ENCODE measurements at regions not wholly inside any gene's neighbourhood (a gene's known extent, or its start where the extent isn't known, plus 50 kb on each side); places are given as distances from the start of the nearest gene placed in this dataset.

DNA sequence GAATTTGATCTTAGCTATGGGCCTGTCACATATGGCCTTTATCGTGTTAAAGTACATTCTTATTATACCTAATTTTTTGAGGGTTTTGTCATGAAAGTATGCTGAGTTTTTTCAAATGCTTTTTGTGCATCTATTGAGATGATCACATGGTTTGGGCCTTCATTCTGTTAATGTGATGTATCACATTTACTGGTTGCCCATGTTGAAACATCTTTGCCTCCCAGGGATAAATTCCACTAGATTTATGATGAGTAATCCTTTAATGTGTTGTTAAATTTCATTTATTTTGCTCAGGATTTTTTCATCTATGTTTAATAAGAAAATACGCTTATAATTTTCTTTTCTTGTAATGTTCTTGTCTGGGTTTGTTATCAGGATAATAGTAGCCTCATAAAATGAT lies 442.0 kb downstream of the MDFIC start:
- POLR2A ChIA-PET = no interaction called here

DNA sequence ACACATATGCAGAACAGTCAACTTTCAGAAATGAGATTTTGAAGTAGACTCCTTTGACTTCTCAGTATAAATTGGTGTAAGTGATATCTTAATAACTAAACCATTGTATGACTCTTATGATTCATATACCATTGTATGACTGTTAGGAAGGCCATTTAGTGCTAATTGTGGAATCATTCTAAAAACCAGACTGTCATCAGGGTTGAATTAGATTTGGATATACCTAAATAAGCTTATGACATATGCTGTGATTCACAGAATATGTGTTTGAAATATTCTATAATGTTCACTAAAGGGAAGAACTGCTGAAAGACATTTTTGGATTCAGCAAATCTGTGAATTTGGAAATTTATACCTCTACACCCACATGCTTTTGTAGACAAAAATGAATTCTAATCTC lies 438.1 kb downstream of the MDFIC start:
- Mint-ChIP-seq H3K27ac (no peak overlapping the region), H3K36me3 (no peaks in the 10 kb centered on the region), H3K9me3 (peaks cover 3% of the 10 kb centered on the region), H3K27me3 (no peaks in the 10 kb centered on the region), H3K4me1 (ENCODE audit: low read depth) (peaks cover 6% of the 10 kb centered on the region), H3K4me3 (no peak overlapping the region)
- ChIA-PET CTCF (no interaction called here), POLR2A (no interaction called here)
- DNase-seq = no peak
- intact Hi-C loops (cut with micrococcal nuclease) = no loop called here

More for the DNA sequence above, 442.0 kb downstream of the MDFIC start:
- Mint-ChIP-seq H3K4me3 (no peak overlapping the region), H3K36me3 (no peaks in the 10 kb centered on the region), H3K9me3 (peaks cover 6% of the 10 kb centered on the region), H3K4me1 (ENCODE audit: low read depth) (peaks cover 6% of the 10 kb centered on the region), H3K27me3 (no peaks in the 10 kb centered on the region), H3K27ac (no peak overlapping the region)
- intact Hi-C loops (cut with micrococcal nuclease) = no loop called here
- DNase-seq = no peak
- CTCF ChIA-PET = no interaction called here

DNA sequence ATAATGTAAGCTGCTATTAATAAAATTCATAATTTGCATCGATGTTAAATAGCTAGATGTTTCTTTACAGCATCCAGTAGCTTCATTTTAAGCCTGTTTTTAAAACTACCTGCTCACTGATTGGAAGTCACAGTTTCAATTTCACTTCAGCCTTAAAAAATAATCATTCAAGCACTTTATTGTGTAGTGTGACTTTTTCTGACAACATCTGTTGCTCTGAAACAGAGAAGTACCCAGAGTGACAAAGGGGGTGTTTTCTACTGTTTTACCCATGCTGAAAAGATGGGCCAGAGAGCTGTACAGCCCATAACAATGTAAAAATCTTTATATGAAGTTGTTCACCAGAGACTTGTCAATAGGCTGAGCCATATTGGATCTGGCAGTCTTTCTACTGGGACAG lies 437.2 kb downstream of the MDFIC start:
- intact Hi-C loops (cut with micrococcal nuclease) = no loop called here
- no peak overlapping the region for H3K27ac Mint-ChIP-seq
- peaks cover 3% of the 10 kb centered on the region for H3K9me3 Mint-ChIP-seq

DNA sequence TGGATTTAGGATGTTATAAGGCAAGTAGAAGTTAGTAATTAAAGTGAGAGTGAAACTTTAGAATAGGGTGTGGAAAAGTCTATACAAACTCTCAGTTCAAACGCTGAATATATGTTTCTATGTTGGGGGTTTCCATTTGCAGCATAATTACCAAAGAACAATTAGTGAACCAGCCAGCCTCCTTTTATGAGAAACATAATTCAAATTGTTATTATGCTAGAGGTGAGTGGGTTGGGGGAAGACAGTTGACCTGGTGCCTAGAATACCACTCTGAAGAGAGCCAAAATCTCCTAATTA lies 435.8 kb downstream of the MDFIC start:
- no peaks in the 10 kb centered on the region for H3K36me3 Mint-ChIP-seq
- H3K4me1 Mint-ChIP-seq (ENCODE audit: low read depth) = peaks cover 6% of the 10 kb centered on the region
- intact Hi-C loops (cut with micrococcal nuclease) = no loop called here
- CTCF ChIA-PET = no interaction called here
- no peak overlapping the region for H3K4me3 Mint-ChIP-seq
- DNase-seq = no peak
- POLR2A ChIA-PET = no interaction called here
- no peak overlapping the region for H3K27ac Mint-ChIP-seq
- no peaks in the 10 kb centered on the region for H3K27me3 Mint-ChIP-seq
- peaks cover 3% of the 10 kb centered on the region for H3K9me3 Mint-ChIP-seq

More for the DNA sequence above, 437.2 kb downstream of the MDFIC start:
- DNase-seq = no peak
- ChIA-PET POLR2A (no interaction called here), CTCF (no interaction called here)
- Mint-ChIP-seq H3K27me3 (no peaks in the 10 kb centered on the region), H3K4me1 (ENCODE audit: low read depth) (peaks cover 6% of the 10 kb centered on the region), H3K36me3 (no peaks in the 10 kb centered on the region), H3K4me3 (no peak overlapping the region)

DNA sequence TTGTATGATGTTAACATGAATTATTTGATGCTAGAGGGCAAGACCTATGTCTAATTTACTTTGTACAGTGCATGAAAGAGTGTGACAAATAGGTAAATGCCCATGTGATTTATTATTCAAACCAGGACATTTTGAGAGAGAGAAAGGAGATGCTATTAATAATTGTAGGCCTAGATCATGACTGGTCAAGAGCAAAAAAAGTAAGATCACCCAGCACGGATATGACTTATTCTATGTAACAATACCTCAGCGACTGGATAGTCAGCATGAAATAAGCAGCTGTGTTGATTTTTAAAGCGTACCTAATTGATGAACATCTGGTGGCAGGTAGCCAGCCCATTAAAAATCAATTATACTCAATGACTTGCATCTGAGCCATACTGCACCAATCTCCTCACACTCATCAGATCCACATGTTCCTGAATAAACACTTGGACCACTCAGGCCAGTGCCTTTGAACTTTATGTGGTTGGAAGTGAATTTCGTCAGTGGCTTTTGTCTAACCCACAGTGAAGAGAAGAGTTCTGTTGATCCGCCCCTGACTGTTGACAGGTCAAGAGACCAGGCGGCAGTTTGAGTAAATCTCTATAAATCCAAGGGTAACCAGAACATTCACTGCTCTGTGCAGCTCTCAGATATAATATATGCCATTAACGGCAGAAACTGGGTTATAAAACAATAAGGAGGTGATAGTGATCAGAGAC lies 435.3 kb downstream of the MDFIC start:
- Mint-ChIP-seq H3K27me3 (no peaks in the 10 kb centered on the region), H3K27ac (no peak overlapping the region), H3K4me3 (no peak overlapping the region), H3K4me1 (ENCODE audit: low read depth) (peaks cover 6% of the 10 kb centered on the region), H3K36me3 (no peaks in the 10 kb centered on the region), H3K9me3 (peaks cover 3% of the 10 kb centered on the region)
- DNase-seq = no peak
- ChIA-PET POLR2A (no interaction called here), CTCF (no interaction called here)
- intact Hi-C loops (cut with micrococcal nuclease) = no loop called here

DNA sequence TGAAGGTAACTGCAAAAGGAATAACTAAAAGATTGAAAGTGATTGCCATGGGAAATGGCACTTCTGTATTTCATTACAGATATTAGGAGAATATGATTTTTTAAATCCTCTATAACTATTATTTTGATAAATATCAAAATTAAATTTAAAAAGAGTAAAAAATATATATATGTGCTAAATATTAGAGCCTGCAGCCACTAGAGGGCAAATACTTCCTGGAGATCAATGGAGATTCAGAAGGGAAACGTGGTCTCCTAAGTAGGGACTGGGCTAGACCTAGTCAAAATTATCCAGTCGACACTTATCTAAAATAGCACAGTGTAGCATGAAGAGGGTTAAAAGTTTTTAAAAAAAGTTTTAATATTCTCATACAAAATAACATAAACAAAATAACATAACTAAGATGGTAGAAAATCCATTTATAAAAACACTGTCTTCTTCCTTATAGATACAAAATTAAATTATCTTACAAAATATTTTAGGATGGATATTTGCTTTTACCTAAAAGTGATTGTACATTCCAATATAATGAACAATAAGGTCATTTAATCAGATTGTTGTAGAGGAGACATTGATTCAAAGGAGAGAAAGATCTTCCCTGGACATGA lies 434.3 kb downstream of the MDFIC start:
- CTCF ChIA-PET = no interaction called here
- H3K4me3 Mint-ChIP-seq = no peak overlapping the region
- DNase-seq = no peak
- no peaks in the 10 kb centered on the region for H3K27me3 Mint-ChIP-seq
- H3K4me1 Mint-ChIP-seq (ENCODE audit: low read depth) = peaks cover 6% of the 10 kb centered on the region
- intact Hi-C loops (cut with micrococcal nuclease) = no loop called here
- POLR2A ChIA-PET = no interaction called here
- H3K27ac Mint-ChIP-seq = no peak overlapping the region
- no peaks in the 10 kb centered on the region for H3K36me3 Mint-ChIP-seq
- H3K9me3 Mint-ChIP-seq = no peaks in the 10 kb centered on the region

DNA sequence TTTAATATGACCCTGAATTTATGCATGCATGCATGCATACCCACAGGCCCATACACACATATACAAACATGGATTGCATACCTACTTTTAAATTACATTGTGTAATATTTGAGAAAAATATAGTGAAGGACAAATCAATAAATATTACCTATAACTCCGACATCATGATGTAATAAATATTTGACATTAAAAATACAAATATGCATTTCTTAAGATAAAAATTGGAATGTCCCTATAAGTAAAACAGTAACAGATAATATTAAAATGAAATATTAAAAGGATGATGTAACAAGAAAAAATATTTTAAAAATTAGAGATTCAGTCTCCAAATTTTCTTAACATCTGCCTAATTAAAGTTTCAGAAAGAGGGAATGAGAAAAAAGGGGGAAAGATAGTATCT lies 433.0 kb downstream of the MDFIC start:
- no peak overlapping the region for H3K4me3 Mint-ChIP-seq
- intact Hi-C loops (cut with micrococcal nuclease) = no loop called here
- peaks cover 6% of the 10 kb centered on the region for H3K4me1 Mint-ChIP-seq (ENCODE audit: low read depth)
- H3K27me3 Mint-ChIP-seq = no peaks in the 10 kb centered on the region
- no peak for DNase-seq
- CTCF ChIA-PET = no interaction called here
- no peaks in the 10 kb centered on the region for H3K36me3 Mint-ChIP-seq
- POLR2A ChIA-PET = no interaction called here
- no peaks in the 10 kb centered on the region for H3K9me3 Mint-ChIP-seq
- no peak overlapping the region for H3K27ac Mint-ChIP-seq

DNA sequence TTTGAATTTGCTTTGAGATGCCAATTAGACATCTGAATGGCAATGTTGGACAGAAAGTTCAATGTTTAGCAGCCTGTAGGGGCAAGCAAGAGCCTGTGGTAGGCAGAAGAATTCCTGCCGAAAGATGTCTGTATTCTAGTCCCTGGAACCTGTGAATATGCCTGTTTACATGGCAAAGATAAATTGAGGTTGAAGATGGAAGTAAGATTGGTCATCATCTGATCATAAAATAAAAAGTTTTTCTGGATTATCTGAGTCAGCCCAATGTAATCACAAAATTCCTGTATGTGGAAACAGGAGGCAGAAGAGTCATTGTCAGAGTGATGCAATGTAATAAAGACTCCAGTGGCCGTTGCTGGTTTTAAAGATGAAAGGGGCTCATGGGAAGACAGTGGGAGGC lies 430.5 kb downstream of the MDFIC start:
- H3K27ac Mint-ChIP-seq = no peak overlapping the region
- no peaks in the 10 kb centered on the region for H3K9me3 Mint-ChIP-seq
- H3K4me1 Mint-ChIP-seq (ENCODE audit: low read depth) = no peaks in the 10 kb centered on the region
- ChIA-PET CTCF (interaction anchor here (0.6 to 0.8 kb wide), 2 partner anchors 53 to 484 kb away, joined by 3 to 4 read pairs; no protein-coding TSS in a partner anchor), POLR2A (no interaction called here)
- intact Hi-C loops (cut with micrococcal nuclease) = no loop called here
- no peaks in the 10 kb centered on the region for H3K36me3 Mint-ChIP-seq
- H3K27me3 Mint-ChIP-seq = peaks cover 5% of the 10 kb centered on the region
- DNase-seq = no peak
- no peak overlapping the region for H3K4me3 Mint-ChIP-seq

DNA sequence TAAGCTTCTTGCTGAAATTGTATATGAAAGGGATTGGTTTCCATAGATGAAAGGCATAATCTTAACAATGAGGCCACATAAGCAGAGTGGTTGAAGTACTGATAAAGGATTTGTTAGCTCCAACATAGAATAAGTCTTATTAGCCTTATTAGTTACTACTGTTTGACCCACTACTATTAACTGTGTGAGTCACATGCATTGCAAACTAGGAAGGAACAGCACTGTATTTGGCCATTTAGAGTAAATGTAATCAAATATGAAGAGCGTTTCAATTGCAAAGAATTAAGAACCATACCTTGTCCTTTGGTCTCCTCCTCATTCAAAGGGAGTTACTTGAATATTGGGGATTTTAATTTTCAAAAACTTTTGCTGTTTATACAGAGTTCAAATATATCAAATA lies 428.9 kb downstream of the MDFIC start:
- ChIA-PET POLR2A (no interaction called here), CTCF (no interaction called here)
- Mint-ChIP-seq H3K27ac (no peak overlapping the region), H3K9me3 (no peaks in the 10 kb centered on the region), H3K4me1 (ENCODE audit: low read depth) (no peaks in the 10 kb centered on the region), H3K27me3 (peaks cover 5% of the 10 kb centered on the region), H3K36me3 (no peaks in the 10 kb centered on the region), H3K4me3 (no peak overlapping the region)
- DNase-seq = no peak
- intact Hi-C loops (cut with micrococcal nuclease) = no loop called here

DNA sequence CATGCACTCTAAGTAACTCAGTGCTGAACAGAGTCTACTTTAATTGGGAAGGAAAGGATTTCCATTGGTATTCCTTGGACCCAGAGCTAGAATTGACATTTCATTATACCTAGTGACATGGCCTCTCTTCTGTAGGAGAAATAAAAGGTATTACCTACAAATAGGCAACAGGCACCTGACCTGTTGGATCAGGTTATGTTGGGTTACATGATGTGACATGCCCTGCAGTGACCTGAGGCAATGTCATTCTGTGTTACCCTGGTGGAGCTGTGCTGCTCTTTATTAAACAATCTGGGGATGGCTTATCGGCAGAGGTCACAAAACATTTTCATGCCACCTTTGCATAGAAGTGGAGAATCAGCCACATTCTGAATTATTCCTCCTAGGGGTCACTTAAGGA lies 427.7 kb downstream of the MDFIC start:
- intact Hi-C loops (cut with micrococcal nuclease) = no loop called here
- no peaks in the 10 kb centered on the region for H3K36me3 Mint-ChIP-seq
- H3K4me3 Mint-ChIP-seq = no peak overlapping the region
- ChIA-PET CTCF (interaction anchor here (0.6 kb wide), 1 partner anchor 285 kb away, joined by 5 read pairs; no protein-coding TSS in a partner anchor), POLR2A (no interaction called here)
- H3K4me1 Mint-ChIP-seq (ENCODE audit: low read depth) = no peaks in the 10 kb centered on the region
- H3K9me3 Mint-ChIP-seq = no peaks in the 10 kb centered on the region
- H3K27ac Mint-ChIP-seq = no peak overlapping the region
- no peak for DNase-seq
- H3K27me3 Mint-ChIP-seq = peaks cover 5% of the 10 kb centered on the region

DNA sequence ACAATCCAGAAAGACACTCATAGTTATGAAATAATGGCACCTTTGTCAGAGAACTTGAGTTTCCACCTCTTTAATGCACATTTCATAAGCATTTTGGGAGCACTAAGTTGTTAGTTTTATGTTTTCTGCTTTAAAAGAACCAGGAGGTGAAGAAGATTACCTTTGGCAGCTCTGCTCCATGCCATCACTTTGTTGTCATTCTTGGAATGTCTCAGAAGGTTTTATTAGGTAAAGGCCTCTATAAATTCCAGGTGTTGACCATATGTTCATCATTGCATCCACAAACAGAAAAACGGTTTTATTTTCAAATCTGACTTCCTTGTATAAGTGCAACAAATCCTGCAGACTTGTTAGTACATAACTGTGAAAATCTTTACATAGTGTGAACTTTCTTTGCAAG lies 424.8 kb downstream of the MDFIC start:
- Mint-ChIP-seq H3K27me3 (peaks cover 5% of the 10 kb centered on the region), H3K27ac (no peak overlapping the region), H3K36me3 (no peaks in the 10 kb centered on the region), H3K9me3 (no peaks in the 10 kb centered on the region), H3K4me3 (no peak overlapping the region), H3K4me1 (ENCODE audit: low read depth) (no peaks in the 10 kb centered on the region)
- ChIA-PET CTCF (no interaction called here), POLR2A (no interaction called here)
- no peak for DNase-seq
- intact Hi-C loops (cut with micrococcal nuclease) = no loop called here

DNA sequence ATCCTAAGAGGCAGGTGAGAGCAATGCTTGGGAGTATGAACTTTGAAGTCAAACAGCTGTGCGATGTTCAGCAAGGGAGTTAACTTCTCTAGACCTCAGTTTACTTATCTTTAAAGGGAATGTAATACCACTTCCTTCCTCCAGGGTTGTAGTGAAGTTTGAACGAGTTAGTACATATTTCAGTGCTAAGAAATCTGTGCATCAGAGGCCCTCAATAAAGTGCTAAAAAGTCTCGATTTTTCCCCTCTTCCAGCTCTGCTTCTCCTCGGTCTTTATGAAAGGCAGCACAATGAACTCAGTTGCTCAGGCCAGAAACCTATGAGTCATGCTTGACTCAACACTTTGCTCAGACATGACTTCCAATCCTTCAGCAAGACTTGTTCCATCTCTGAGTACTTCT lies 418.9 kb downstream of the MDFIC start:
- no peaks in the 10 kb centered on the region for H3K36me3 Mint-ChIP-seq
- no peak for DNase-seq
- ChIA-PET POLR2A (no interaction called here), CTCF (no interaction called here)
- H3K4me1 Mint-ChIP-seq (ENCODE audit: low read depth) = peaks cover 9% of the 10 kb centered on the region
- intact Hi-C loops (cut with micrococcal nuclease) = no loop called here
- no peak overlapping the region for H3K4me3 Mint-ChIP-seq
- H3K27ac Mint-ChIP-seq = no peak overlapping the region
- no peaks in the 10 kb centered on the region for H3K9me3 Mint-ChIP-seq
- no peaks in the 10 kb centered on the region for H3K27me3 Mint-ChIP-seq

DNA sequence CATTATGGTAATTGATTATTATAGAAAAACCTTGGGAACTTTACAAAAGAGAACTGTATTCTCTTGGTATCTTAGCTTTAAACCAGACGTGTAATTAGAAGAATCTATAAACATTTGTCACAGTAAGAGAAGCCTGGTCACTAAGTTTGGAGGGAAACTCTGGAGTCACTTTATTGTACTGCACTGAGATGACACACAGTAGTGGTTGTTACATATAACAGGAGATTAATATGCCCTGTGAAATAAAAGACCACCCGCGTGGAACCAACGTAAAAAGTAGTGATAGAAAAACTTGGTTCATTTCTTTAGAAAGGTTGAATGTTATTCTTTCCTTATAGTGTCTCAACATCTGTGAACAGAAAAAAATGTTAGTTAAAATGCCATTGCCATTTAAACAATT lies 416.1 kb downstream of the MDFIC start:
- no peak overlapping the region for H3K27ac Mint-ChIP-seq
- DNase-seq = no peak
- H3K9me3 Mint-ChIP-seq = no peaks in the 10 kb centered on the region
- H3K4me3 Mint-ChIP-seq = no peak overlapping the region
- ChIA-PET CTCF (no interaction called here), POLR2A (no interaction called here)
- intact Hi-C loops (cut with micrococcal nuclease) = no loop called here
- H3K36me3 Mint-ChIP-seq = no peaks in the 10 kb centered on the region
- peaks cover 9% of the 10 kb centered on the region for H3K4me1 Mint-ChIP-seq (ENCODE audit: low read depth)
- H3K27me3 Mint-ChIP-seq = no peaks in the 10 kb centered on the region

Measured in activated CD4-positive, alpha-beta memory T cell treated with anti-CD3 and anti-CD28 coated beads for 36 hours (primary cell).